ENCODE measurements at regions not wholly inside any gene's neighbourhood (a gene's known extent, or its start where the extent isn't known, plus 50 kb on each side); places are given as distances from the start of the nearest gene placed in this dataset.

DNA sequence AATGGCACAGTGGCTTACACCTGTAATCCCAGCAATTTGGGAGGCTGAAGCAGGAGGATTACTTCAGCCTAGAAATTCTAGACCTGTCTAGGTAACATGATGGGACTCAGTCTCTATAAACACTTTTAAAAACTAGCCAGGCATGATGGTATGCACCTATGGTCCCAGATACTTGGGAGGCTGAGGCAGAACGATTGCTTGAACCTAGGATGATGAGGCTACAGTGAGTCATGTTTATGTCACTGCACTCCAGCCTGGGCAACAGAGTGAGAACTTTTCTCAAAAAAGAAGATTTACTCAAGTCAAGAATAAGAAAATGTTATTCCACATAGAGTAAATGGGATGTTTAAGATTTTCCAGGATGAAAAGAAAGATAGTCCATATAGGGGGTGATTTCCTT, 158.6 kb downstream of the HNMT start:
- no peak overlapping the region for H2BK5ac ChIP-seq (ENCODE audit: insufficient read length, low read length)
- no peaks in the 10 kb centered on the region for H3K27me3 Mint-ChIP-seq (ENCODE audit: low read depth)
- no peaks in the 10 kb centered on the region for H3K23me2 ChIP-seq (ENCODE audit: insufficient read length, low read depth, low read length, poor library complexity, severe bottlenecking)
- H3K23ac ChIP-seq (ENCODE audit: insufficient read length, low read depth, low read length): no peak overlapping the region
- H3K27me3 ChIP-seq (ENCODE audit: insufficient read depth, low read length): no peaks in the 10 kb centered on the region
- no peaks in the 10 kb centered on the region for H3K79me1 ChIP-seq (ENCODE audit: insufficient read depth, low read depth, low read length, poor library complexity, severe bottlenecking)
- no peak overlapping the region for H2AK5ac ChIP-seq (ENCODE audit: insufficient read length, low read length)
- no peak overlapping the region for H2AFZ ChIP-seq (ENCODE audit: low read length)
- no peaks in the 10 kb centered on the region; a peak in 1 of 7 replicates for H3K36me3 Mint-ChIP-seq (ENCODE audit: insufficient read depth in 1 of 3, low read depth in 3 of 3)
- no peaks in the 10 kb centered on the region for H3K9me3 ChIP-seq (ENCODE audit: control insufficient read depth, low read depth, low read length)
- H4K91ac ChIP-seq (ENCODE audit: insufficient read length, low read depth, low read length): no peak overlapping the region
- H4K20me1 ChIP-seq (ENCODE audit: control insufficient read depth, insufficient read depth, insufficient read length): no peaks in the 10 kb centered on the region
- no peaks in the 10 kb centered on the region for H3K79me2 ChIP-seq (ENCODE audit: insufficient read depth, low read length)
- H4K5ac ChIP-seq (ENCODE audit: insufficient read length, low read depth, low read length): no peak overlapping the region
- H3K18ac ChIP-seq (ENCODE audit: insufficient read length, low read depth, low read length): no peak overlapping the region
- H3K56ac ChIP-seq (ENCODE audit: insufficient read length, low read depth, low read length): no peak overlapping the region
- no peak overlapping the region for H3T11ph ChIP-seq (ENCODE audit: low read length)
- H2BK120ac ChIP-seq (ENCODE audit: low read depth, low read length, poor library complexity, severe bottlenecking): no peak overlapping the region
- H3K4me1 Mint-ChIP-seq: peaks cover 15% of the 10 kb centered on the region in 2 experiments
- no peak overlapping the region for H3K4me3 Mint-ChIP-seq
- no peak overlapping the region for H3K27ac ChIP-seq (ENCODE audit: insufficient read length, low read depth, low read length)
- no peak overlapping the region for H3K4me2 ChIP-seq (ENCODE audit: insufficient read depth, insufficient read length, low read length)
- no peaks in the 10 kb centered on the region for H3K9me3 Mint-ChIP-seq
- no peak overlapping the region for H4K8ac ChIP-seq (replicated peaks; ENCODE audit: insufficient read length, low read depth, low read length)
- H3K9ac ChIP-seq (ENCODE audit: extremely low read depth, insufficient read length, low read length): no peak overlapping the region
- DNase-seq: no peak
- no peak overlapping the region for H3K14ac ChIP-seq (ENCODE audit: insufficient read depth, low read length)
- no peak overlapping the region for H3K4ac ChIP-seq (ENCODE audit: low read depth, low read length)
- no peak overlapping the region for H2BK20ac ChIP-seq (ENCODE audit: low read depth, low read length, poor library complexity, severe bottlenecking)
- TF ChIP-seq, protein P1, sequence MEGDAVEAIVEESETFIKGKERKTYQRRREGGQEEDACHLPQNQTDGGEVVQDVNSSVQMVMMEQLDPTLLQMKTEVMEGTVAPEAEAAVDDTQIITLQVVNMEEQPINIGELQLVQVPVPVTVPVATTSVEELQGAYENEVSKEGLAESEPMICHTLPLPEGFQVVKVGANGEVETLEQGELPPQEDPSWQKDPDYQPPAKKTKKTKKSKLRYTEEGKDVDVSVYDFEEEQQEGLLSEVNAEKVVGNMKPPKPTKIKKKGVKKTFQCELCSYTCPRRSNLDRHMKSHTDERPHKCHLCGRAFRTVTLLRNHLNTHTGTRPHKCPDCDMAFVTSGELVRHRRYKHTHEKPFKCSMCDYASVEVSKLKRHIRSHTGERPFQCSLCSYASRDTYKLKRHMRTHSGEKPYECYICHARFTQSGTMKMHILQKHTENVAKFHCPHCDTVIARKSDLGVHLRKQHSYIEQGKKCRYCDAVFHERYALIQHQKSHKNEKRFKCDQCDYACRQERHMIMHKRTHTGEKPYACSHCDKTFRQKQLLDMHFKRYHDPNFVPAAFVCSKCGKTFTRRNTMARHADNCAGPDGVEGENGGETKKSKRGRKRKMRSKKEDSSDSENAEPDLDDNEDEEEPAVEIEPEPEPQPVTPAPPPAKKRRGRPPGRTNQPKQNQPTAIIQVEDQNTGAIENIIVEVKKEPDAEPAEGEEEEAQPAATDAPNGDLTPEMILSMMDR (conservative IDR thresholded peaks at IDR 0.05): no peak
- no peaks in the 10 kb centered on the region; the same call in 1 of the 2 replicates for H3K4me1 ChIP-seq (ENCODE audit: insufficient read depth, low read length)
- no peak overlapping the region for H2BK12ac ChIP-seq (ENCODE audit: insufficient read length, low read depth, low read length)
- no peak overlapping the region for H3K27ac Mint-ChIP-seq
- WGBS (ENCODE audit: extremely low coverage, insufficient read length, low lambda C conversion rate): no CpG with 5 or more reads among the region's 1 CpG
- no peak overlapping the region for H2BK15ac ChIP-seq (ENCODE audit: low read depth, low read length)

Measured in H9 (cell line).